T-cell (primary cell): ENCODE measurements at regions not wholly inside any gene's neighbourhood (a gene's known extent, or its start where the extent isn't known, plus 50 kb on each side); places are given as distances from the start of the nearest gene placed in this dataset.
A peak's percentile ranks its signal among the peaks of the same experiment; 100 is the strongest.

ENCODE experiments used
- ATAC-seq, 4 experiments: fragments of 200-7000 bp in 3 of 4; fragments of 150-1000 bp in 1 of 4; cut with Tn5 transposase; replicated peaks in 1 of 4; 1 replicate in 3 of 4; 2 replicates in 1 of 4; pipeline ENCODE4 v1.10.0; 2021; ENCODE audit warnings: moderate library complexity in 3 of 4, mild to moderate bottlenecking in 2 of 4, moderate number of reproducible peaks in 1 of 4
- CTCF ChIA-PET, 2 donors: fragments of 300-600 bp; sonication (Branson Sonifier 250); formaldehyde crosslinking; loops; one replicate each; lab custom pipeline; 2022; ENCODE audit warnings: antibody characterized with exemption in 2 of 2; lab: Charles Lee
- POLR2A ChIA-PET, 2 donors: fragments of 300-600 bp; sonication (Branson Sonifier 250); formaldehyde crosslinking; loops; one replicate each; lab custom pipeline; 2022; ENCODE audit warnings: antibody characterized with exemption in 2 of 2; lab: Charles Lee
- DNase-seq, 35 experiments: peaks; one replicate each; pipeline versions ENCODE4 v3.0.0 to v3.0.0-alpha.2; 2013 to 2023
- H3K27ac ChIP-seq: one replicate; pipeline ENCODE4 v1.5.1; 2013; ENCODE audit warnings: low read length
- H3K27me3 ChIP-seq, 2 experiments: replicated peaks in 1 of 2; 1 replicate in 1 of 2; 2 replicates in 1 of 2; pipeline versions ENCODE4 v1.6.1 to v1.7.0; 2013; ENCODE audit warnings: low read length in 1 of 2, mixed read lengths in 1 of 2; ENCODE audit not compliant: control insufficient read depth in 2 of 2, insufficient read depth in 2 of 2; ENCODE audit errors: extremely low read depth in 1 of 2
- H3K36me3 ChIP-seq, 2 donors: 1 replicate in 1 of 2; 2 replicates in 1 of 2; pipeline versions ENCODE4 v1.6.1 to v1.7.0; 2013; ENCODE audit warnings: low read length in 1 of 2; ENCODE audit not compliant: control insufficient read depth in 2 of 2, insufficient read depth in 1 of 2; ENCODE audit errors: extremely low read depth in 1 of 2
- H3K4me1 ChIP-seq, 2 experiments: 1 replicate in 1 of 2; 2 replicates in 1 of 2; pipeline versions ENCODE4 v1.6.1 to v1.7.0; 2013; ENCODE audit warnings: low read length in 2 of 2, mixed read lengths in 1 of 2; ENCODE audit not compliant: insufficient read depth in 2 of 2, control insufficient read depth in 1 of 2; ENCODE audit errors: extremely low read depth in 1 of 2
- H3K4me3 ChIP-seq, 2 donors: 1 replicate in 1 of 2; 2 replicates in 1 of 2; pipeline versions ENCODE4 v1.5.1 to v1.7.0; 2013; ENCODE audit warnings: mild to moderate bottlenecking in 2 of 2, low read length in 1 of 2, moderate library complexity in 1 of 2; ENCODE audit not compliant: control insufficient read depth in 1 of 2; ENCODE audit errors: extremely low read depth in 1 of 2
- H3K9me3 ChIP-seq: 2 replicates; pipeline ENCODE4 v1.7.0; 2013
- H3K27ac Mint-ChIP-seq, 2 donors: one replicate each; pipeline ENCODE4 v1.8.0; 2020 to 2021; ENCODE audit warnings: mild to moderate bottlenecking in 2 of 2, mixed read lengths in 2 of 2
- H3K27me3 Mint-ChIP-seq, 2 donors: one replicate each; pipeline ENCODE4 v1.8.0; 2021 to 2022; ENCODE audit warnings: mixed read lengths in 2 of 2
- H3K36me3 Mint-ChIP-seq: one replicate; pipeline ENCODE4 v1.8.0; 2021; ENCODE audit warnings: mixed read lengths
- H3K4me1 Mint-ChIP-seq, 3 donors: one replicate each; pipeline ENCODE4 v1.8.0; 2020 to 2022; ENCODE audit warnings: mixed read lengths in 3 of 3, mild to moderate bottlenecking in 1 of 3
- H3K4me3 Mint-ChIP-seq, 3 donors: one replicate each; pipeline ENCODE4 v1.8.0; 2020 to 2022; ENCODE audit warnings: mild to moderate bottlenecking in 3 of 3, mixed read lengths in 3 of 3, moderate library complexity in 3 of 3
- H3K9me3 Mint-ChIP-seq, 3 donors: one replicate each; pipeline ENCODE4 v1.8.0; 2020 to 2022; ENCODE audit warnings: mixed read lengths in 3 of 3
- WGBS: methylation state at CpG from one replicate; pipeline ENCODE4 v1.1.5; 2013; ENCODE audit warnings: missing lambda C conversion rate; ENCODE audit not compliant: insufficient coverage; 5-methylcytosine and 5-hydroxymethylcytosine counted together

GRCh38 chr3:102163039-102163817 is 271.6 kb upstream of the ZPLD1 start:
- no peaks in the 10 kb centered on the region for H3K9me3 ChIP-seq
- H3K4me1 Mint-ChIP-seq: peaks cover 6 to 11% (median 10%) of the 10 kb centered on the region in 3 donors
- no peaks in the 10 kb centered on the region for H3K27me3 Mint-ChIP-seq
- H3K36me3 ChIP-seq: no peaks in the 10 kb centered on the region
- ATAC-seq (no peak), DNase-seq (no peak)
- no peak overlapping the region for H3K4me3 Mint-ChIP-seq
- H3K27me3 ChIP-seq: no peaks in the 10 kb centered on the region
- no peak overlapping the region for H3K4me3 ChIP-seq
- H3K27ac Mint-ChIP-seq: peak overlapping the region; percentile 20 to 42
- WGBS: no CpG with 5 or more reads among the region's 1 CpG
- POLR2A ChIA-PET: interaction anchor here in 1 of 2 donors (0.6 to 1.2 kb wide), 2 partner anchors 13 to 165 kb away, joined by 3 to 4 read pairs; no protein-coding TSS in a partner anchor
- H3K4me1 ChIP-seq: no peaks in the 10 kb centered on the region
- no peaks in the 10 kb centered on the region for H3K36me3 Mint-ChIP-seq
- no peak overlapping the region for H3K27ac ChIP-seq
- CTCF ChIA-PET: no interaction called here
- no peaks in the 10 kb centered on the region for H3K9me3 Mint-ChIP-seq

- Mint-ChIP-seq H3K4me1 (peaks cover 6 to 11% (median 10%) of the 10 kb centered on the region in 3 donors), H3K27ac (no peak overlapping the region), H3K9me3 (no peaks in the 10 kb centered on the region), H3K4me3 (no peak overlapping the region), H3K36me3 (no peaks in the 10 kb centered on the region), H3K27me3 (no peaks in the 10 kb centered on the region)
- no peaks in the 10 kb centered on the region for H3K4me1 ChIP-seq
- no peaks in the 10 kb centered on the region for H3K27me3 ChIP-seq
- H3K36me3 ChIP-seq: no peaks in the 10 kb centered on the region
- ChIA-PET CTCF (interaction anchor here in 1 of 2 donors (0.6 to 0.8 kb wide), 2 partner anchors 536 to 807 kb away, joined by 3 read pairs; no protein-coding TSS in a partner anchor), POLR2A (no interaction called here)
- H3K27ac ChIP-seq: no peak overlapping the region
- no peaks in the 10 kb centered on the region for H3K9me3 ChIP-seq
- DNase-seq (no peak), ATAC-seq (no peak)
- no peak overlapping the region for H3K4me3 ChIP-seq
- 79% methylated on average over 4 of the region's 4 CpGs for WGBS
Observed at GRCh38 chr3:102163818-102164154, 271.0 kb upstream of the ZPLD1 start.

- no peaks in the 10 kb centered on the region for H3K4me1 ChIP-seq
- WGBS: no CpG with 5 or more reads among the region's 1 CpG
- no peaks in the 10 kb centered on the region for H3K36me3 ChIP-seq
- ChIA-PET POLR2A (interaction anchor here (0.6 to 0.7 kb wide), 2 partner anchors 17 to 278 kb away, joined by 4 to 5 read pairs; no protein-coding TSS in a partner anchor), CTCF (interaction anchor here in 1 of 2 donors (0.6 to 0.7 kb wide), 3 partner anchors 31 to 76 kb away, joined by 3 read pairs; no protein-coding TSS in a partner anchor)
- Mint-ChIP-seq H3K9me3 (no peaks in the 10 kb centered on the region), H3K4me1 (peaks cover 6 to 11% (median 10%) of the 10 kb centered on the region in 3 donors), H3K27ac (no peak overlapping the region), H3K27me3 (no peaks in the 10 kb centered on the region), H3K4me3 (no peak overlapping the region), H3K36me3 (no peaks in the 10 kb centered on the region)
- H3K27me3 ChIP-seq: no peaks in the 10 kb centered on the region
- no peaks in the 10 kb centered on the region for H3K9me3 ChIP-seq
- H3K4me3 ChIP-seq: no peak overlapping the region
- no peak overlapping the region for H3K27ac ChIP-seq
- DNase-seq: no peak
- no peak for ATAC-seq
Observed at GRCh38 chr3:102165367-102165766, 269.4 kb upstream of the ZPLD1 start.

- H3K4me3 ChIP-seq: no peak overlapping the region
- Mint-ChIP-seq H3K27ac (no peak overlapping the region), H3K9me3 (no peaks in the 10 kb centered on the region), H3K4me1 (no peaks in the 10 kb centered on the region), H3K36me3 (no peaks in the 10 kb centered on the region), H3K27me3 (peaks cover 0 to 2% of the 10 kb centered on the region in 2 donors), H3K4me3 (no peak overlapping the region)
- no peaks in the 10 kb centered on the region for H3K4me1 ChIP-seq
- H3K36me3 ChIP-seq: no peaks in the 10 kb centered on the region
- DNase-seq: no peak
- H3K9me3 ChIP-seq: no peaks in the 10 kb centered on the region
- WGBS: no CpG with 5 or more reads among the region's 1 CpG
- ChIA-PET CTCF (interaction anchor here in 1 of 2 donors (0.9 kb wide), 1 partner anchor 10 kb away, joined by 3 read pairs; no protein-coding TSS in a partner anchor), POLR2A (interaction anchor here in 1 of 2 donors (0.6 kb wide), 1 partner anchor 148 kb away, joined by 4 read pairs; no protein-coding TSS in a partner anchor)
- no peak overlapping the region for H3K27ac ChIP-seq
- ATAC-seq: no peak
- no peaks in the 10 kb centered on the region for H3K27me3 ChIP-seq
Observed at GRCh38 chr3:102169915-102170479, 264.8 kb upstream of the ZPLD1 start.

- no peaks in the 10 kb centered on the region for H3K4me1 Mint-ChIP-seq
- H3K36me3 Mint-ChIP-seq: no peaks in the 10 kb centered on the region
- H3K27ac Mint-ChIP-seq: no peak overlapping the region
- Histone ChIP-seq H3K27ac (no peak overlapping the region), H3K4me3 (no peak overlapping the region), H3K27me3 (no peaks in the 10 kb centered on the region), H3K36me3 (no peaks in the 10 kb centered on the region), H3K9me3 (no peaks in the 10 kb centered on the region), H3K4me1 (no peaks in the 10 kb centered on the region)
- H3K4me3 Mint-ChIP-seq: no peak overlapping the region
- no peaks in the 10 kb centered on the region for H3K9me3 Mint-ChIP-seq
- no peak for DNase-seq
- WGBS: no CpG with 5 or more reads among the region's 2 CpGs
- ChIA-PET CTCF (interaction anchor here in 1 of 2 donors (0.9 kb wide), 1 partner anchor 10 kb away, joined by 3 read pairs; no protein-coding TSS in a partner anchor), POLR2A (interaction anchor here (0.6 kb wide), 2 partner anchors 47 to 149 kb away, joined by 3 to 4 read pairs; no protein-coding TSS in a partner anchor)
- ATAC-seq: no peak
- peaks cover 0 to 2% of the 10 kb centered on the region in 2 donors for H3K27me3 Mint-ChIP-seq
Observed at GRCh38 chr3:102170545-102170944, 264.3 kb upstream of the ZPLD1 start.

GRCh38 chr3:102174312-102174712 is 260.5 kb upstream of the ZPLD1 start:
- Histone ChIP-seq H3K9me3 (no peaks in the 10 kb centered on the region), H3K36me3 (no peaks in the 10 kb centered on the region), H3K27me3 (no peaks in the 10 kb centered on the region), H3K27ac (no peak overlapping the region), H3K4me3 (no peak overlapping the region), H3K4me1 (peaks cover 0 to 2% of the 10 kb centered on the region in 2 experiments)
- Mint-ChIP-seq H3K4me3 (no peak overlapping the region), H3K27me3 (peaks cover 0 to 2% of the 10 kb centered on the region in 2 donors), H3K27ac (no peak overlapping the region), H3K9me3 (no peaks in the 10 kb centered on the region), H3K4me1 (no peaks in the 10 kb centered on the region), H3K36me3 (no peaks in the 10 kb centered on the region)
- DNase-seq: no peak
- CTCF ChIA-PET: interaction anchor here in 1 of 2 donors (0.7 kb wide), 1 partner anchor 324 kb away, joined by 3 read pairs; no protein-coding TSS in a partner anchor
- no peak for ATAC-seq
- WGBS: no CpG with 5 or more reads among the region's 3 CpGs
- POLR2A ChIA-PET: no interaction called here
